ENCODE measurements at regions not wholly inside any gene's neighbourhood (a gene's known extent, or its start where the extent isn't known, plus 50 kb on each side); places are given as distances from the start of the nearest gene placed in this dataset.

DNA sequence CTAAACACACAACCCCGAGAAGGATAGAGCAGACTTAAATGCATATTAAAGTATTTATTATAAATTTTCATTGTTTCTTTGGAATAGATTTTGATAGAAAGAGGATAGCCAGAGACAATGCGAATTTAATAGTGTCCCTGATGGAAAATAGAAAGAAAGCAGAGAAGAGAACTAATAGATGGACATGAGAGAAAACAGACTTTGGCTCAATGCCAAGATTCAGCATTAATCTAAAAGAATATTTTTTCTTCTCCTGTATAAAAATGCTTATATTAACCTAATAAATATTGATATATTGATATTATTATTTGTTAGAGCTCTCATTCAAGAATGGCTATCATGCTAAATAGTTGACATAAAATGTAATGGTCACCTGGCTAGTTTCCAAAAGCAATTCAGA lies 173.4 kb downstream of the KIF2B start:
- CTCF ChIA-PET = no interaction called here
- POLR2A ChIA-PET = no interaction called here

GRCh38 chr17:53996890-53997289 lies 174.2 kb downstream of the KIF2B start:
- ChIA-PET CTCF (no interaction called here), POLR2A (no interaction called here)

DNA sequence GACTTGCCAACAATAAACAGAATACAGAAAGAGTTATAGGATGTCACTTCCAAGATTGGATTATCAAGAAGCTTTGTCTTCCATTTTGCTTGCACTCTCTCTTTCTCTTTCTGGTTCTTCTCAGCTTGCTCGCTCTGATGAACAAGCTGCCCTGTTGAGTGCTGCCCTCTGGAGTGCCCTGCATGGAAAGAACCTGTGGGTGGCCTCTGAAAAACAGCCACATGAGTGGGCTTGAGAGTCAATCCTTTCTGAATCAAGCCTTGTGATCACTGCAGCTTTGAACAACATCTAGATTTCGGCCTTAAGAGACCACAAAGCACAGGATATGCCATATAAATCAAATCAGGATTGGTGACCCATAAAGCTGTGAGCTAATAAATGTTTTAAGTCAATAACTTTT lies 185.1 kb downstream of the KIF2B start:
- CTCF ChIA-PET = no interaction called here

DNA sequence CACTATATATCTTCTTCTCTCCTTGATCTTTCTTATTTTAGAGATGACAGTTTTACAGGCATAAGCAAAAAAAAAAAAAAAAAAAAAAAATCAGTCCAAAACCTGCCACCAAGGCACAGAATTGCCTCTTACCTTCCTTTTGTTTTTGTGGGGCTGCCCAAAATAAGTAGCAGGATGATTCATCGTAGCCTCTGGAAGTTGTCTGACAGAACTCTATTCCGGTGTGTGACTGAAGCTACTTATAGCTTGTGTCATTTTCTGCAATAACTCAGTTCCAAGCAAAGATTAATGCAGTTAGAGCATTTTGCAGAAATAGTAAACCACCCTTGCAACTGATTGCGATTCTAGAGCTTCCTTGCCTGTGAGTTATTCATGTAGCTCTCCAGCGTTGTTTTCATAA lies 186.8 kb downstream of the KIF2B start:
- POLR2A ChIA-PET = no interaction called here
- CTCF ChIA-PET = no interaction called here

More for the DNA sequence above, 185.1 kb downstream of the KIF2B start:
- POLR2A ChIA-PET = no interaction called here

DNA sequence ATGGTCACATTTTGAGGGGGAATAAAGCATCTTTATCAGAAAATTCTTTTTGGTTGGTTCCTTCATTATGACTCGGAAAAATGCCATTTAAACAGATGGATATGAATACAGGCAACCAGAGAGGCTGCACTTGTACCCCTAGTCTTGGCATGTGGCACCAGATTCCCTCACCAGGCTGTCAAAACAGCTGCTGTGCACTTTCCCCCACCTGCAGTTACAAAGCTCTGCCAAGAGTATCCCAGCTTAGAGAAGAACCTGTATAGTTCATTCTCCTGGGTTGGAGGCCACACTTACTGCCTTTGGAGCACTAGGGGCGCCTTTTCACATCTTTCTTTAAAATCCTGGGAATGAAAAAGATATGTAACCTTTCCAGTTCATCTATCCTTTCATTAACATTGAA lies 190.3 kb downstream of the KIF2B start:
- ChIA-PET POLR2A (no interaction called here), CTCF (no interaction called here)

GRCh38 chr17:54015734-54016133 lies 193.0 kb downstream of the KIF2B start:
- ChIA-PET POLR2A (no interaction called here), CTCF (no interaction called here)

DNA sequence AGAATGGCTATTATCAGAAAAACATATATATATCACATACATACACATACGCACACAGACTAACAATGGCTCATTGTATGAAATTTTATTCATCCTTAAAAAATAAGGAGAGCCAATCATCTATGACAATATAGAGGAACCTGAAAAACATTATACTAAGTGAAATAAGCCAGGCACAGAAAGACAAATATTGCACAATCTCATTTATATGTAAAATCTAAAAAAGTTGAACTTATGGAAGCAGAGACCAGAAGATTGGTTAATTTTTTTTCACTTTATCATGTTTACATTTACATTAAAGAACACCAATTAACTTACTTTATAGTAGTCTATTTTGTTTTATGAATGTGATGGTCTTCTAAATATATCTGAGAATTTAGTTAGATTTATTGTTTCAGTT lies 198.7 kb downstream of the KIF2B start:
- ChIA-PET POLR2A (no interaction called here), CTCF (no interaction called here)

DNA sequence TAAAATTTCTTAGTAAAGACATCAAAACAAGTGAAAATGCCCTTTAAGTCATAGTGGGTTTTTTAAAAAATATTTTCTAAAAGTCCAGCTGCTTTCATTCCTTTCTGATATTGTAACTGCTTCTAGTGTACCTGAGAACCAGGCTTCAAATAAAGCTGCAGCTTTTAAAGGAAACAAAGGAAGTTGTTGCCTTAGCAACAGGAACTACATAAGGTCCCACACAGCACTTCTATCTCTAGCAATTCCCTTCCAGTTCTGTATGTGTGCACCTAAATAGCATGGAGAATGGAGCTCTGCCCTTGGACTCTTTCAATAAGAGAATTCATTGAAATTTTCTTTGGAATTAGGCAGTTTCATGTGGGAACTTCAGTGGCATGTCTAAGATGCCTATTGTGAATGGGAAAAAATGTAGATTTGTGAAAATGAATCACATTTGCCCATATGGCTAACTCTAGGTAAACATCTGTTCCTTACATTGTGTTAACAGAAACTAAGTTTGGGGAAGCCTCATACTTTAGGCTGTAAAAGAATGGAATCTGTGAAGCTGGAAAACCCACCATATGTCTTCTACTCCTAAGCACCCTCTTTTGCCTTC lies 206.4 kb downstream of the KIF2B start:
- CTCF ChIA-PET = no interaction called here
- POLR2A ChIA-PET = no interaction called here

- ChIA-PET POLR2A (no interaction called here), CTCF (no interaction called here)
Observed at GRCh38 chr17:54029986-54030385, 207.3 kb downstream of the KIF2B start.

DNA sequence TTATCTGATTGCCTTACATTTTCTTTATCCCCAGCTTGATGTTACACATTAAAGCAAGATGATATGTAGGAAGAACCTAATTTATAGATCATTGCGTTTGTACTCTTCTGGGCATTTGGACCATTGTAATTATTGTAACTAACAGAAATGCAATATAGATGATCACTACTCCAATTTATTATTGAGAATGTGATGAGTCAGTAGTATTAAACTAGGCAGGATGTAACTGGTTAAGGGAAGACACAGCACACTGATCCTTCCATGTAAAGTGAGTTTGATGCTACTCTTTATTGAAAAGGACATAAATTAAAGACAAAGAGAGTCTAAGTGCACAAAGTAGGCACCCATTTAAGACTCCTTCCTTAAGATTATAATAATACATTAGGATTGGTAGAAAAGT lies 223.8 kb downstream of the KIF2B start:
- CTCF ChIA-PET = no interaction called here
- POLR2A ChIA-PET = no interaction called here

- CTCF ChIA-PET = no interaction called here
- POLR2A ChIA-PET = no interaction called here
Observed at GRCh38 chr17:54063639-54064038, 240.9 kb downstream of the KIF2B start.

DNA sequence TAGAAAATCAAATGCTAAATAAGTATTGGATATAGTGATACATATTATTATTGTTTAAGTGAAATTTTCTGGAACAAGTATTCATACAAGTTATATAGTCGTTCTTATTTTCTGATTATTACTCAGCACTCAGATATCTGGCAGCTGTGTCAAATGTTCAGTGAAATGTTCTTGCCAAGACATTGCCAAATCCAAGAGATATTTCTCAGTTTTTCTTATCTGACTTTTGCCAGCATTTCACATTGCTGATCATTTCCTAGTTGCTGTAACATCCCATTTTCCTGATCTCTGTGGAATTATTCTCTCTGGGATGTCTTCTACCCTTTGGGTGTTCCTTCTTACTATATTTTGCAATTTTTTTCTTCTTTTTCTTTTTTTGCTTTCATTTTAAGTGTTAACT lies 262.3 kb downstream of the KIF2B start:
- ChIA-PET CTCF (no interaction called here), POLR2A (no interaction called here)

GRCh38 chr17:54085934-54086333 lies 263.2 kb downstream of the KIF2B start:
- ChIA-PET POLR2A (no interaction called here), CTCF (no interaction called here)

GRCh38 chr17:54096216-54096615 lies 273.5 kb downstream of the KIF2B start:
- ChIA-PET POLR2A (no interaction called here), CTCF (no interaction called here)

- ChIA-PET CTCF (no interaction called here), POLR2A (no interaction called here)
Observed at GRCh38 chr17:54099221-54099620, 276.5 kb downstream of the KIF2B start.

DNA sequence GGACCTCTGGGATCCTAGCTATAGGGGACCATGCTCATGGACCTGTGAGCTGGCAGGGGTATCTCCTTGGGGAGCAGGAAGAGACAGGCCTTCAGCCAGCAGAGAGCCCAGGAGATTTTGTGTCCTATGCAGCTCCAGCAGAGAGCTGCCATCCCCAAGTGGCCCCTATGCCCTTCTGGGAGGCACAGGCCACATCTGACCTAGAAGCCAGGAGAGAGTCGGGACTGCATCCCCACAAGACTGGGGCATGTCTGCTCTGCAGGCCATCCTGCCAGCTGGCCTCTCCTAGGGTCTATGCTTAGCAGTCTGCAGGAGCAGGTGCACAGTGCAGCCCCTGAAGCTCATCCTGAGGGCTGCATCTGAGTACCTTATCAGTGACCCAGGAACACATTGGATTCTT lies 279.5 kb downstream of the KIF2B start:
- CTCF ChIA-PET = no interaction called here

GRCh38 chr17:54111576-54111975 lies 288.8 kb downstream of the KIF2B start:
- ChIA-PET POLR2A (no interaction called here), CTCF (no interaction called here)

More for the DNA sequence above, 279.5 kb downstream of the KIF2B start:
- POLR2A ChIA-PET = no interaction called here

DNA sequence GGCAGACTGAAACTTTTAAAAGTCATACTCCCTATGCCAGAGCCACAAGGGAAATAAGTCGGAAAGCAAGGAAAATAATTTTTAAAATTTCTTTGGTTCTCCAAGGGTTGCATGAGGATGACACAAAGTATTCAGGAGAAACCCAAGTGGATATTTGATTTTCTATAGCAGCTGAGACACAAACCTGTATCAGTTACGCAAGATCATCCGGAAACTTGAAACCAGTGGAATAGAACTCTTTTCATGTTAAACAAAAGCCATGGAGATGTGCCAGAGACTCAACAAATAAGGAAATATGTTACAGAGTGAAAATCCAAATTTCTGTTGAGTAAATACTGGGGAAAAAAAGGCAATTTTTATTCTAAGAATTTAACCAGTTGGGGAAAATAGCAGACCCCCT lies 294.7 kb downstream of the KIF2B start:
- POLR2A ChIA-PET = no interaction called here

DNA sequence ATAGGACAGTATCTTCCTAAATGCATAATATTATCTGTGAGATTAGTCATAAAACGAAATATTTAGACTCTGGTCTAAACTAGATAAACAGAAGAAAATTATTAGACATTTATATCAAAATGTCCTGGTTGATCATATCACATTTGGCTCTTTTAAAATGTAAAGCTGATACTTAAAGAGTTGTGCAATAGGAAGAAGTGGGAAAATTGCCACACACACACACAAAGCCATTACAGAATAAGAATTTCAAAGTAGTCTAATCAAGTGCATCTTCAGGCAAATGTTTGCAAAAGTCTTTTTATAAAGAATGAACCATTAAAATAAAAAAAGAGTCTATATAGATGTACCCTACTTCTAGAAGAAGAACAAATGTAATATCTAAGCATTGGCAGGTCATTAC lies 301.7 kb downstream of the KIF2B start:
- CTCF ChIA-PET = no interaction called here

More for the DNA sequence above, 294.7 kb downstream of the KIF2B start:
- CTCF ChIA-PET = no interaction called here

GRCh38 chr17:54153423-54153822 lies 330.7 kb downstream of the KIF2B start:
- POLR2A ChIA-PET = no interaction called here
- CTCF ChIA-PET = no interaction called here

More for the DNA sequence above, 301.7 kb downstream of the KIF2B start:
- POLR2A ChIA-PET = no interaction called here

- ChIA-PET CTCF (no interaction called here), POLR2A (no interaction called here)
Observed at GRCh38 chr17:54157542-54157941, 334.8 kb downstream of the KIF2B start.

- ChIA-PET POLR2A (no interaction called here), CTCF (no interaction called here)
Observed at GRCh38 chr17:54172096-54172984, 349.6 kb downstream of the KIF2B start.

Data from activated CD8-positive, alpha-beta memory T cell treated with anti-CD3 and anti-CD28 coated beads for 36 hours (primary cell).